ENCODE measurements at regions not wholly inside any gene's neighbourhood (a gene's known extent, or its start where the extent isn't known, plus 50 kb on each side); places are given as distances from the start of the nearest gene placed in this dataset.

DNA sequence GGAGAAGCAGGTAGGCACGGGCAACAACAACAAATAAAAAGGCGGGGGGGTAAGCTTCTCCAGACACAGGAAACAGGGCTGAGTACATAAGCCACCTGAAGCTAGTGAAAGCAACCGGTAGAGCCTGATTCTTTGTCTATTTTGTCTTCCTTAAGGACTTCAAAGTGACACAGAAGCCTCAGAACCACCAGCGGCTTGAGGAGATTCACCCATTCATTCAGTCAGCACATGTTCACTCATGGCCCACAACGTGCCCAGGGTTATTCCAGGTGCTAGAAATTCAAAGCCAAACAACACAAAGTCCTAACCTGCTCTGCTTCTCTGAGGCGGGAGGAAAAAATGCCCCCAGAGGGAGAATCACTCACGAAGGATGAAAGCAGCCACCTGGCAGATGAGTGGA, 69.3 kb upstream of the C7orf33 start:
- TF ChIP-seq, protein P1, sequence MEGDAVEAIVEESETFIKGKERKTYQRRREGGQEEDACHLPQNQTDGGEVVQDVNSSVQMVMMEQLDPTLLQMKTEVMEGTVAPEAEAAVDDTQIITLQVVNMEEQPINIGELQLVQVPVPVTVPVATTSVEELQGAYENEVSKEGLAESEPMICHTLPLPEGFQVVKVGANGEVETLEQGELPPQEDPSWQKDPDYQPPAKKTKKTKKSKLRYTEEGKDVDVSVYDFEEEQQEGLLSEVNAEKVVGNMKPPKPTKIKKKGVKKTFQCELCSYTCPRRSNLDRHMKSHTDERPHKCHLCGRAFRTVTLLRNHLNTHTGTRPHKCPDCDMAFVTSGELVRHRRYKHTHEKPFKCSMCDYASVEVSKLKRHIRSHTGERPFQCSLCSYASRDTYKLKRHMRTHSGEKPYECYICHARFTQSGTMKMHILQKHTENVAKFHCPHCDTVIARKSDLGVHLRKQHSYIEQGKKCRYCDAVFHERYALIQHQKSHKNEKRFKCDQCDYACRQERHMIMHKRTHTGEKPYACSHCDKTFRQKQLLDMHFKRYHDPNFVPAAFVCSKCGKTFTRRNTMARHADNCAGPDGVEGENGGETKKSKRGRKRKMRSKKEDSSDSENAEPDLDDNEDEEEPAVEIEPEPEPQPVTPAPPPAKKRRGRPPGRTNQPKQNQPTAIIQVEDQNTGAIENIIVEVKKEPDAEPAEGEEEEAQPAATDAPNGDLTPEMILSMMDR (IDR thresholded peaks at IDR 0.05) = no peak
- TF ChIP-seq POLR2A (IDR thresholded peaks at IDR 0.05) = no peak

All from transverse colon (tissue), 3 donors.